Glomerular visceral epithelial cell (primary cell): ENCODE measurements at regions not wholly inside any gene's neighbourhood (a gene's known extent, or its start where the extent isn't known, plus 50 kb on each side); places are given as distances from the start of the nearest gene placed in this dataset.
"Not testable (repeated sequence)": the region's sequence is repeated elsewhere in the genome, so short reads cannot be mapped to it uniquely, and the experiment has no call there.

Source experiments
- DNase-seq: peaks from one replicate; pipeline ENCODE4 v3.0.0-alpha.2; 2016; ENCODE audit errors: extremely low spot score

DNA sequence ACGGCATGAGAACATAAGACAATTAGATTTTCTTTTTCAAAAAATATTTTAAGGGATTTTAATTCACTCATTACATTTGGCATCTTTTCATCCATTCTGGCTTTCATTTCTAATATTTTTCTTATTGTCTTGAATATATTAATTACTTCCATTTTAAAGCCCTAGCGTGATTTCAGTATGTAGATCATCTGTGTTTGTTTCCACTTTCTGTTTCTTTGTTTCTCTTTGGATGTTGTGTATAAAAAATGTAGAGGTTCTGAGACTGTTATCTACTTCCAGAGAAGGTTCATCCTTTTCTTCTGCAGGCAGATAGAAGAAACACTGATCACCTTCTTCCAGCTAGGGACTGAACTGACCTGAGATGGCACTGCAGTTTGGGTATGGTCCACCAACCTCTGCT lies 664.4 kb upstream of the SLC39A10 start:
- DNase-seq = no peak

DNA sequence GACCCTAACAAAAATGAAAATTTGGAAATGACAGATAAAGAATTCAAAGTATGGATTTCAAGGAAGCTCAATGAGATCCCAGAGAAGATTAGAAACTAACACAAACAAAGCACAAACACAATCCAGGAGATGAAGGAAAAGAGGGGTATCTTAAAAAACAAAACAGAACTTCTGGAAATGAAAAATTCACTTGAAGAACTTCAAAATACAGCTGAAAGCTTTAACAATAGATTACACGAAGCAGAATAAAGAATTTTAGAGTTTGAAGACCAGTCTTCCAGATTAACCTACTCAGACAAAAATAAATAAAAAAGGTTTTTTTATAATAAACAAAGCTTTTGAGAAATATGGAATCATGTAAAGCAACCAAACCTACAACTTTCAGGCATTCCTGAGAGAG lies 671.8 kb upstream of the SLC39A10 start:
- no peak for DNase-seq

DNA sequence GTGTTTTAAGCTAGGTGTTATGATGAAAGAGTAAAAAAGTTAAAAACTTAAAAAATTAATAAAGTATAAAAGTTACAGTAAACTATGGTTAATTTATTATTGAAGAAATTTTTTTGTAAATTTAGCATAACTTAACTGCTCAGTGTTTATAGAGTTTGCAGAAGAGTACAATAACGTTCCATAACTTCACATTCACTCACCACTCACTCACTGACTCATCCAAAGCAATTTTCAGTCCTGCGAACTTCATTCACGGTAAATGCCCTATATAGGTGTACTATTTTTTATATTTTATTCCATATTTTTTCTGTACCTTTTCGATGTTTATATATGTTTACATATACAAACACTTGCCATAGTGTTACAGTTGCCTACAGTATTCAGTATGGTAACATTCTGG lies 694.8 kb upstream of the SLC39A10 start:
- DNase-seq = no peak

DNA sequence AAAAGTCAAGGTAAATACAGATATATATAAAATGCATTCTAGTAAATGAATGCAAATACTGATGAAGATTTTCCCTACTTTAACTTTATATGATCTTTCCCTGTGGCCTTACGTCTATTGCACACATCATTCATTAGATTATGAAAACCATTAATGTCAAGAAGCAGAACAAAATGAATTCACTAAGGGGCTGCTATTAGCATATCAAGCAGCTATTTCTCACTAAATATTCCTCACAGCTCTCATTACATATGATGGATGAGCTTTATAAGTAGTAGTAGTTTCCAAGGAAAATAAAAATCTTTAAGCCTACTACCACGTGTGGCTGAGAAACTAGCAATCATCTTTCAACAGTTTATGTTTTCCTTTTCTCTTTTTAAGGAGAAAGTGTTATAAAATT lies 702.8 kb upstream of the SLC39A10 start:
- no peak for DNase-seq

DNA sequence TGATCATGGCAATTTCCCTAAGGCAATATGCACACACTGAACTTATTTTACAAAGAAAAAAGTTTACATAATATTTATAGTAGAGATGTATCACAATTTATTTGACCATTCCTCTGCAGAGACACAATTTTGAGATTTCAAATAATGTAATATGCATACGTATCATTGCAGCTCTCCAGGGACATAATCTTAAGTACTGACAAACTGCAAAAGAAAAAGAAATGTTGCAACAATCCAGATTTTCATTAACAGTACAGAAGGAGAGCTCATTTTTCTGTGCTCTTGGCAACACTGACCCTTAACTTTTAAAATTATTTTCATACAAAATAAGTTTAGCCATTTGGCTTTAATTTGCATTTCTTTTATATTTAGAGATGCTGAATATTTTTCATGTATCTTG lies 710.2 kb upstream of the SLC39A10 start:
- DNase-seq = no peak

DNA sequence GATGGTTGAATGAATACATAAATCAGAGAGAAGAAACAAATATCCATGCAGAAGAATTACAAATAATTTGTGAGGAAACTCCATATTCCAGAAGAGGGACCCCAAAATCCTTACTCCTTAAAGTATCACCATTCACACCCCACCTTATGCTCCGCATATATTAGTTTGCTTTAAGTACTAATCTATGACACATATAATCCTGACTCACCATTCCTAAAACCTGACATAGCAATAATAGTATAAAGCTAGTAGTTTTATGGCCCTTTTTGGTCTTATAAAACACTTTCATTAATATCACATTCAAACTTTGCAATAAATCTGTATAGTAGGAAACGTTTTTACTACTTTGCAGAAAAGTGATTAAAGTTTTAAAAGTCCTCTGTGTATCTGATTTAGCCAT lies 719.0 kb upstream of the SLC39A10 start:
- DNase-seq = no peak

DNA sequence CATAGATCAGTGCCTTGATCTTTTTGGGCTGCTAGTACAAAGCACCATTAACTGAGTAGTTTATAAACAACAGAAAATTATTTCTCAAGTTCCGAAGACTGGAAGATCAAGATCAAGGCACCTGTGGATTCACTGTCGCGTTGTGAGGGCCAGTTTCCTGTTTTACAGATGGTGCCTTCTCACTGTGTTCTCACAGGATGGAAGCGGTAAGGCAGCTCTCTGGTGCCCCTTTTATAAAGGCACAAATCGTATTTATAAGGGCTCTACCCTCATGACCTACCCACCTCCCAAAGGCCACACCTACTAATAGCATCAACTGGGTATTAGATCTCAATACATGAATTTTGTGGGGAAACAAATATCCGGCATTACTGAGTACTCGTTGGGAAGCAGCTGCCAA lies 729.5 kb upstream of the SLC39A10 start:
- no peak for DNase-seq

DNA sequence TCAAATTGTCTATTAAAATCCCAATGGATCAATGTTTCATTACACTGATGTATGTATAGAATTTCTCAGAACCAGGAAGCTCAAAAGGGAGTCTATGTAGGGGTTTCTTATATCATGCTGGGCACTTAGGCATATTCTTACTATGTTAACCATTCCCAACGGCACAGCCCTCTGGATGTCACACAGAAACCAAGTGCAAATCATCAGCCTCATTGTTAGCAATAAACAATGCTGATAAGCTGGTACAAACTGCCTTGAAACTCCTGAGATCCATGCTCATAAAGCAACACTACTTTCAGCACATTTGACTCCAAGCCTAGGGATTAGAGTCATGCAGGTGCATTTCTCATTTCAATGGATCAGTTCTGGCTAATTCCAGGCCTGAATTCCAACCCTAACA lies 730.2 kb upstream of the SLC39A10 start:
- no peak for DNase-seq

DNA sequence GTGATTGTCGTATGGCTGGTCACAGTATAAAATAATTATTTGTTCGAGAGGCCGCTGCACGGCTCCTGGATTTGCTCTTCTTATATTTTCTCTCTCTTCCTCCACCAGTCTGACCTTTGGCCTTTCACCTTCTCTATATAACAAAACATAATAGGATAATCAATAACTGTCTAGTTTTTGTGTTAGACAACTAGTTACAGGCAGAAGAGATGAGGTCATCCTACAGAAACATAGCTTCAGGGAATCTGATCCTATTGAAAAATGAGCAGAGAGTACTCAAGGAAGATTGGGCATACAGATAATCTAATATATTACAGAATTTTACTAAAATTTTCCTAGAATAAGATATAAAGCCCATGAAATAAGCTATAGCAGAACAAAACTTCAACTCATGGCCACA lies 731.3 kb upstream of the SLC39A10 start:
- DNase-seq = no peak

DNA sequence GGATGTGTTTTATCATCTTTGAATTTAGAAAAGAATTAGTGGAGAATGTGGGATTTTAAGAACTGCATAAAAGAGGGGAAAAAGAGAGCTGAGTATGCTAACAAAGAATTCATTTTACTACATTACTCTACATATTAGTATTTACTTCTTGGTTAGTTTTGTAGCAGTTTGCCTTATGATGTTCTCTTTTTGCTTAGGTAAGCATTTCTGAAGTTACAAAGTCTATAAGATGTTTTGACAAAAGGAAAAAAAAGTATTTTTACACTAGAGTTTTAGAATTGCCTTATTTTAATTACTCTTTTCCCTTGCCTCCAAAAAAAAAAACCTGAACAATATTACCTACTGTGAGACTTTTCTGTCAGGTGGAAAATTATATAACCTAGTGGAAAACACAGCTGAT lies 739.5 kb upstream of the SLC39A10 start:
- DNase-seq = no peak

DNA sequence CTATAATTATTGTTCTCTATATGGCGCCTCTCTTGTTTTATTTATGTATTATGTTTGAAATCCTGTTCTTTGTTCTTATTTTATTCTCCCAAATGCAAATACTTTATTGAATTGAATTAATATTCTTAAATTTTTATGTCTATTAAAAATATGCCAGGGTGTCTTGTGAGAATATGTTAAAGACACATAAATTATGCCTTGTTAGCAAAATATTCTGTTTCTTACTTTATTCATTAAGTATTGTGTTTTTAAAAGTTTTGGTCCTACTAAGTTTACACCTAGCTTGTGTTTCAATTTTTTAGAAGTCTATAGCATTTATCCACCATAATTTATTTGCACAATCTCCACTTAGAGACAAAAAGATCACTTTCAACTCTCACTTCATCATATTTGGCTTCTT lies 741.5 kb upstream of the SLC39A10 start:
- DNase-seq = no peak

DNA sequence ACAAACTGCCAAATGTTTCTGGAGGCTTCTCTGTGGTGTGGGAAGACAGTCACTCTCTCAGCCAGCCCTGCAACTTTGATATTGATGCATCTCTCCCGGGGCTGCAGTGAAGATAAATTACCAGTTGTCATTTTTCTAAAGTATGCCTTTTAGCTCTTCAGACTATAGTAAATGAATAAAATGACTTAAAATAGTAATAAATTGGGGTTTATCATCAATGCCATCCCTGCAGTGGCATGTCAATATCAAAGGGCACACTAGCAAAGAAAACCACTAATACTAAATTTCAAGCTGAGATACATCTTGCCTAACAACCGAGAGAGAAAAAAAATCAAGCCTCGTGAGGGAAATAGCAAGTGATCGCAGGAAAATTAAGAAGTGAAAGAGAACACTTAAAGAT lies 749.5 kb upstream of the SLC39A10 start:
- no peak for DNase-seq

DNA sequence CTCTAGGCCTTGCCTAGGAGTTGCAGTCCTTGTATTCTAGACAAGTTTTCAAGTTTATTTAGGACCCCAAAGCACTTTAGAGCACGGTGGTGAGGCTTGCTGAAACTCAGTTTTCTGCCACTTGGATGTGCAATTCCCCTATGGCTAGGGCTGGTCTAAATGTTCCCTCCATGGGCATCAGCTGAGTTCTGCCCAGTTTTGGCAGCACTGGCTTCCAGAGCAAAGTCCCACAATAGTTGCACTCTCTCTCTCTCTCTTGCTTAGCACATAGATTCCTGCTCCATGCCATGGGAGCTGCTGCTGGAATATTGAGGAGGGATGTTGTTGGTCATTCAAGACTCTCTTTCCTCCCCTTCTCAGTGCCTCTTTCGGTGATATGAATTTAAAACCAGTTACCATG lies 760.2 kb upstream of the SLC39A10 start:
- no peak for DNase-seq

DNA sequence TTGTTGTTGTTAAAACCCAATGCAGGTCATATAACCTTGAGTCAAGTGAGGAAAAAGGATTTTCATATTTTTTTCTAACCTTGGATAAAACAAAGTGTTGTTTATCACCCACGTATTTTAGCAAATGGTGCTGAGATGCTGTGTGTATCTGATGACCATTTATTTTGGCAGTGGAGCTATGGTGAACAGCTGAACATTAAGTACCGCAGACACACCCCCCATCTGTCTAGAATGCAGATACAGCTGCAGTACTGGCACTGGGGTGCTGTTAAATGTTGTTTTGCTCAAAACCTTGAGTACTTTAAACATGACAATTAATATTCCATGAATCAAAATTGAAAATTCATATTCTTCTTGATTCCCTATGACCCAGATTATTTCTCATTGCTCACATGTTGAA lies 773.3 kb upstream of the SLC39A10 start:
- DNase-seq = no peak

DNA sequence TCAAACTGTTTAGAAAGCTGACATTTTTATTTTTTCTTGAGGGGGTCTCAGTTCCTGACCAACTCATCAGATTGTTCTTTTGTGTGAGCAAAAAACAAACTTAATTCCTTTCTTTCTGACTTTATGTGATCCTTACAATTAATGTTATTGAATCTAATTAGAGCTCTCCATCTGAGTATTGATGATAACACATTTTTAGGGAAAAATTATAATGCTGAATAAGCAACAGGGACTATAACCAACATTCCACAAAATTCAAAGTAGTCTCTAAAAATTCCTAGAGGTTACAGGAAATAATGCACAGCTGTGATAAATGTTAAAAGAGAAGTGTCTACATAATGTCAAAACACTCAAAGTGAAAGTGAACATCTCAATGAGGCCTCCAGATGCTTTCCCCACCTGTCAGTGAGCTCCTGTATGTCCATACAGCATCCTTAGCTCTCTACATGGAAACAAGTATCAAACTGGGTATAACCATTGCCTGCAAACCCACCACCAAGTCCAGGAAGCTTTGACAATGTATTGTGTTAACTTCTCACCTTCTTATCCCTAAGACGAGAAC lies 786.0 kb upstream of the SLC39A10 start:
- no peak for DNase-seq

DNA sequence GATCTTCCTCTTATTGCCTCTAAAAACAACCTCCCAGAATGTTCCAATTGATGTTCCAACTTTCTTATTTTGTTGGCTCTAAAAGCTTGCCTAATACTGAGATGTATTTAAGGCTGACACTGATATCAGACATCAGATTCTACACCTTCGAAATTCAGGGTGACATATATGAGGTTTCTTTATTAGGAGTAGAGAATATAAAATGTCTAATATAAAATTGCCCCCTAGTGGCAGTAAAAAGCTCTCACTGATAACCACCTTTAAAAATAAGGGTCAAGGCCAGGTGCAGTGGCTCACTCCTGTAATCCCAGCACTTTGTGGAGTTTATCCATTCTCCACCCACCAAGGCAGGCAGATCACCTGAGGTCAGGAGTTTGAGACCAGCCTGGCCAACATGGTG lies 789.7 kb upstream of the SLC39A10 start:
- DNase-seq = peak; percentile 26

DNA sequence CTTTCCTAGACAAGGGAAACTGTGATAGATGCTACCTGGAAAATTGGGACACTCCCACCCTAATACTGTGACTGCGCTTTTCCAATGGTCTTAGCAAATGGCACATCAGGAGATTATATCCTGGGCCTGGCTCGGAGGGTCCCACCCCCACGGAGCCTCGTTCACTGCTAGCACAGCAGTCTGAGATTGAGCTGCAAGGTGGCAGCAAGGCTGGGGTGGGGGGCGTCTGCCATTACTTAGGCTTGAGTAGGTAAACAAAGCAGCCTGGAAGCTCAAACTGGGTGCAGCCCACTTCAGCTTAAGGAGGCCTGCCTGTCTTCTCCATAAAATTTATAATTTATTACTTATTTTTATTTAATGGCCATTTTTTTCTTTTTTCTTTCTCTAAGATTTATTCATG lies 802.1 kb upstream of the SLC39A10 start:
- DNase-seq = no peak

DNA sequence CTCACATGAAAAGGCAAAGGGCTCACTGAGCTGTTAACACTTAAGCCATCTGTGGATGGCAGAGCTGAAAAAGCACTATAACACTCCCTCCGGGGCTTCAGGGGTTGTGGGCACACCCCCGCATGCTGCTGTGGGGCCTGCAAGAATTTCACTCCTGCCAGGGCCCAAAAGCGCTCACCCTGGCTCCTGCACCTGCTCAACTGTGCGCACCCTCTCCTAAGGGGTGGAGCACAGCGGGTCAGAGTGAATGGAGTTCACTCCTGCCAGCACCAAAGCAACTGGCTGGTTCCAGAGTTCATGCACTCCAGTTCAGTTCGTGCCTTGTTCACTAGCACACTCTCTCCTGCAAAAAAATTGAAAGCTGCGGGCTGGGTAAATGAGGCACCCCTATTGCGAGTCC lies 814.2 kb upstream of the SLC39A10 start:
- DNase-seq = no peak

DNA sequence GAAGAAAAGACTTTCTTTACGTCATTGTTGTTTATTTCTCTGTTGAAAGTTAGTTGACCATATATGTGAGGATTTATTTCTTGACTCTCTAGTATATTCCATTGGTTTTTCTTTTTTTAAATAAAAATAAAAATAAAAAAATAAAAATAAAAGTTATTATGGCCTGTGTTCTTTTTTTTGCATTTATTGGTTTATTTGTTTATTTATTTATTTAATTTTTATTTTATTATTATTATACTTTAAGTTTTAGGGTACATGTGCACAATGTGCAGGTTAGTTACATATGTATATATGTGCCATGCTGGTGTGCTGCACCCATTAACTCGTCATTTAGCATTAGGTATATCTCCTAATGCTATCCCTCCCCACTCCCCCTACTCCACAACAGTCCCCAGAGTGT lies 822.7 kb upstream of the SLC39A10 start:
- not testable (repeated sequence) for DNase-seq

DNA sequence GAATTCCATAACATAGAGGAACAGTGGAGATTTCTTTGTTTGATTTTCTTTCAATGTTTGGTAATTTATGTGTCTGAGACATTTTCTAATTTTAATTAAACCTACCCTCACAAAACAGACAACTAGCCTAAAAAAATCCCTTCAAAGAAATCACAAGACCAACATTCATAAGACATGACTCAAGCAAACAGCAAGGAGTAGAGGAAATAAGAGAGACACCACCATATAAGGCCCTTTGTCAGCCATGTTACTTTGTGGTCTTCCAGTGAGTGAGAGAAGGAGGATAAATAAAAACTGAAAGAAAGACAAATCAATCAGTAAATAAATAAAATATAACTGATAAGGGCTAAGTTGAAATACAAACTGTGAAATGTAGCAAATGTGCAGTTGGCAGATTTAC lies 830.8 kb upstream of the SLC39A10 start:
- no peak for DNase-seq

DNA sequence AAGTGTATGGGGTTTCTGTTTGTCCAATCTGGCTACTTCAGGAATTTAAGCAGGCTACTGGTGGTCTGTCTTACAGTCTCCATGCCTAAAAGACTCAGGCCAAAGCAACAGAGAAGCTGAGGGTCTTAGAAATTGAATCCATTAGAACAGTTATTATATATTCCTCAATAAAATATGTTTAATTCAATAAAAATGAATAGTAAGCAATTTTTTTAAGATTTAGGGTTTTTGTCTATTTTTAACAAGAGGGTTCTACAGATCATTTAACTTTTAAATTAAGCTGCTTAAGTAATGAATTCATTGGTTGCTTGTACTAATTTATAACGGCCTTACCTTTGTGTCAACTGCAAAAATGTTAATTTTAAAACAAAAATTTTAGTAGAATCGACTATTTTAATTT lies 832.6 kb upstream of the SLC39A10 start:
- no peak for DNase-seq

DNA sequence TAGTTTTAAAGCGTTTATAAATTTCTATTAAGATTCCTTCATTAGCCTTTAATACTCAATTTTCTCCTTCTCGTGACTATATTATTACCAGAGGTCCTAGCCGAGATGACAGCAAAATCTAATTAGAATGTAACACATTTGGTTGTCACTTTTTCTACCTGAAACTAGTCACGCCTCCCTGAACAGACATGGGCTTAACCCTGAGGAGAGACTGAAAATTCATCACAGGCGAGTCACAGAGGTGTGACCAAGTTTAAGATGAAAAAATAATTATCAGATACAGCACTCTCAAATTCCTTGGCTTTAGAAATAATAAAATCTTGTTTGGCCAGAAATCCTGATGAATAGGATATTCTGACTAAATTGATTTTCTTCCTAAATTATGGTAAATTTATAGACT lies 834.4 kb upstream of the SLC39A10 start:
- DNase-seq = peak; percentile 3

DNA sequence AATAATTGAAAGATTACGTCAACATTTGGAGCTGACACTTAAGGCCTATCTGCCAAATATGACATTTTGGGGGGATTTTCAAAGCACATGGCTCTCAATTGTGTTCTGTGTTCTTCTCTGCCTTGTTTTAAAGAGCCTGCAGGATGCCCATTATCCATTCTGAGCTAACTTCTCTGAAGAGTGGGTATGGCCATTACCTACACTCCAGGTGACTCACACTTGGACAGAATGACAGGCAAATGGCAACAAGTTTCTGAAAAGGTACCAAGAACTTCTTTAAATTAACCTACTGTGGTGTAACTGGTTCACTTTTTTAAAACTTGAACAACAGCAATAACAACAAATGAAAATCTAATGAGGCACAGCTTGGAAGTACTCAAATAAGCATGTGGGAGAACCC lies 834.9 kb upstream of the SLC39A10 start:
- DNase-seq = no peak

DNA sequence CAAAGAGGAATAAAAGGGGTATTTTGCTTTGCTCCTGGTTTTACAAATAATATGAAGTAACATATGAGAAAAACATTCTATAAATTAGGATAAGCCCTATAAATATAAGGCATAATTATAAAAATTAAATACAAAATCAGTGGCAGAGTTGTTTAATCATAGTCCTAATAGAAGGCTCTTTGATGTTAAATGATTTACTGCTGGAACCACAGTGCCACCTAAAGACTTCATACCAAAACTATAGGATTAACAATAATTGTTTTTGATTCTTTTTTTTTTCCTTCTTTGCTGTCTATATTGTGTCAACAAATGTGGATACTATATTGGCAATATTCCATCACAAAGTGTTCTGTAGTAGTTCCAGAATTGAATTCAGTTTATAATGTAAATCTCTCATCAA lies 837.7 kb upstream of the SLC39A10 start:
- DNase-seq = no peak

DNA sequence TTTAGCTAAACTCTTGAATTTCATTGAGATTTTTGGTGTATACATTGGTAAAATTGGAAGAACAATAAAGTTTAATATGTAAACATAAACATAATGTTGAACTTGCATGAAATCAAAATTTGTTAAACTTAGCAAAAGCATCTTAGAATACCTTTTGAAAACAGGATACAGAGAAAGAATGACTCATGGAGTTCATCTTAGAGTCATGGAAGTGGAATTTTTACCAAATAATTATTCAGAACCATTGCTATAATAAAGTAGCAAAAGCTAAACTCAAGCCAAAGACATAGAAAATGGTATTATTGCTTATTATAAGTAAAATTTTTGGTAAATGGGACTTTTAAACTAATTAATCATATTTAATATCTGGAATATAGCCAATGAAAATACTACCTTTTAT lies 841.6 kb upstream of the SLC39A10 start:
- no peak for DNase-seq
